A673 (cell line): ENCODE measurements at regions not wholly inside any gene's neighbourhood (a gene's known extent, or its start where the extent isn't known, plus 50 kb on each side); places are given as distances from the start of the nearest gene placed in this dataset.

Source experiments
- BruUV-seq: library from RNA; stranded (reverse); fragments of 400-500 nt; replicated peaks from 2 replicates; lab custom pipeline; 2021; lab: Mats Ljungman, UMichigan
- CTCF ChIA-PET: fragments of 300-600 bp; sonication (Branson Sonifier 250); formaldehyde crosslinking; loops from one replicate; lab custom pipeline; 2022; ENCODE audit warnings: antibody characterized with exemption; lab: Charles Lee
- POLR2A ChIA-PET: fragments of 300-600 bp; sonication (Branson Sonifier 250); formaldehyde crosslinking; loops from one replicate; lab custom pipeline; 2022; ENCODE audit warnings: antibody characterized with exemption; ENCODE audit not compliant: low non-redundant PET; lab: Charles Lee
- DNase-seq: peaks from one replicate; pipeline ENCODE4 v3.0.0-alpha.2; 2015; ENCODE audit warnings: low spot score
- H3K27ac ChIP-seq: fragments of 200-600 bp; sonication (generic); 2 replicates; pipeline ENCODE4 v1.5.1; 2016; ENCODE audit warnings: mixed run types, low read depth, mild to moderate bottlenecking, mixed read lengths, antibody characterized with exemption, low read length; ENCODE audit not compliant: poor library complexity, severe bottlenecking
- H3K27me3 ChIP-seq: fragments of 200-600 bp; sonication (generic); replicated peaks from 2 replicates; pipeline ENCODE4 v1.6.1; 2017; ENCODE audit warnings: mixed run types, low read depth, mild to moderate bottlenecking, mixed read lengths, antibody characterized with exemption, low read length; ENCODE audit not compliant: insufficient read depth, poor library complexity
- H3K36me3 ChIP-seq: fragments of 200-600 bp; sonication (generic); 2 replicates; pipeline ENCODE4 v1.6.1; 2016; ENCODE audit warnings: mixed run types, mild to moderate bottlenecking, mixed read lengths, antibody characterized with exemption, low read length; ENCODE audit not compliant: insufficient read depth, poor library complexity, severe bottlenecking
- H3K4me1 ChIP-seq: fragments of 200-600 bp; sonication (generic); 2 replicates; pipeline ENCODE4 v1.6.1; 2017; ENCODE audit warnings: mixed run types, mild to moderate bottlenecking, mixed read lengths, antibody characterized with exemption, low read length; ENCODE audit not compliant: insufficient read depth, poor library complexity, severe bottlenecking
- H3K4me3 ChIP-seq: fragments of 200-600 bp; sonication (generic); 2 replicates; pipeline ENCODE4 v1.5.1; 2016; ENCODE audit warnings: low read depth, mixed run types, mild to moderate bottlenecking, mixed read lengths, low read length; ENCODE audit not compliant: poor library complexity, severe bottlenecking
- H3K9me3 ChIP-seq: fragments of 200-600 bp; sonication (generic); 2 replicates; pipeline ENCODE4 v1.6.1; 2016; ENCODE audit warnings: mixed run types, low read depth, mild to moderate bottlenecking, mixed read lengths, antibody characterized with exemption, low read length; ENCODE audit not compliant: poor library complexity, severe bottlenecking
- CTCF ChIP-seq: fragments of 300-800, 200-600 bp; sonication (generic); conservative IDR thresholded peaks from 2 replicates; pipeline ENCODE4 v1.5.1; 2017; ENCODE audit warnings: low read depth, mild to moderate bottlenecking, antibody characterized with exemption, low read length, moderate library complexity, mixed read lengths
- EZH2 ChIP-seq: fragments of 200-600 bp; sonication (generic); IDR thresholded peaks from 2 replicates; pipeline ENCODE4 v1.6.1; 2017; ENCODE audit warnings: borderline replicate concordance, low read depth, mild to moderate bottlenecking, mixed read lengths, antibody characterized with exemption, low read length; ENCODE audit not compliant: poor library complexity, severe bottlenecking
- intact Hi-C: fragments of 100-400 bp; cut with micrococcal nuclease; formaldehyde crosslinking; loops from one replicate; pipeline ENCODE4 v1.10.0; 2022; ENCODE audit not compliant: unreplicated experiment

- no peaks in the 10 kb centered on the region for H3K9me3 ChIP-seq
These were observed 267.3 kb upstream of the AZI2 start for GRCh38 chr3:28615971-28616370.

GRCh38 chr3:28617821-28618220 is 269.2 kb upstream of the AZI2 start:
- intact Hi-C loops = no loop called here
- Histone ChIP-seq H3K27ac (no peak overlapping the region), H3K4me1 (no peaks in the 10 kb centered on the region), H3K9me3 (no peaks in the 10 kb centered on the region), H3K4me3 (no peak overlapping the region), H3K27me3 (no peaks in the 10 kb centered on the region), H3K36me3 (no peaks in the 10 kb centered on the region)
- no peak for TF ChIP-seq EZH2
- TF ChIP-seq CTCF = no peak
- ChIA-PET CTCF (no interaction called here), POLR2A (no interaction called here)
- DNase-seq = no peak
- BruUV-seq = no TSS peak

More at GRCh38 chr3:28615971-28616370, 267.3 kb upstream of the AZI2 start:
- Histone ChIP-seq H3K4me3 (no peak overlapping the region), H3K4me1 (no peaks in the 10 kb centered on the region), H3K36me3 (no peaks in the 10 kb centered on the region), H3K27ac (no peak overlapping the region), H3K27me3 (no peaks in the 10 kb centered on the region)
- ChIA-PET CTCF (interaction anchor here (0.6 kb wide), 1 partner anchor 665 kb away, joined by 3 read pairs; no protein-coding TSS in a partner anchor), POLR2A (no interaction called here)
- no TSS peak for BruUV-seq
- DNase-seq = no peak
- no peak for TF ChIP-seq EZH2
- TF ChIP-seq CTCF = no peak
- intact Hi-C loops = no loop called here

- TF ChIP-seq CTCF (no peak), EZH2 (no peak)
- intact Hi-C loops = no loop called here
- CTCF ChIA-PET = no interaction called here
- POLR2A ChIA-PET = no interaction called here
- H3K36me3 ChIP-seq = no peaks in the 10 kb centered on the region
- no TSS peak for BruUV-seq
- DNase-seq = no peak
- H3K27ac ChIP-seq = no peak overlapping the region
- H3K27me3 ChIP-seq = no peaks in the 10 kb centered on the region
- H3K9me3 ChIP-seq = no peaks in the 10 kb centered on the region
- no peaks in the 10 kb centered on the region for H3K4me1 ChIP-seq
- no peak overlapping the region for H3K4me3 ChIP-seq
These were observed 274.5 kb upstream of the AZI2 start for GRCh38 chr3:28623106-28623505.
